Fibroblast of lung (primary cell): ENCODE measurements at regions not wholly inside any gene's neighbourhood (a gene's known extent, or its start where the extent isn't known, plus 50 kb on each side); places are given as distances from the start of the nearest gene placed in this dataset.
"Not testable (repeated sequence)": the region's sequence is repeated elsewhere in the genome, so short reads cannot be mapped to it uniquely, and the experiment has no call there.

Experiments
- CTCF ChIP-seq, 2 donors: IDR thresholded peaks in 1 of 2; conservative IDR thresholded peaks in 1 of 2; 1 replicate in 1 of 2; 2 replicates in 1 of 2; pipeline ENCODE4 v1.5.1; 2011 to 2012; ENCODE audit warnings: low read length in 2 of 2, control low read depth in 1 of 2, inconsistent platforms in 1 of 2, low read depth in 1 of 2, mild to moderate bottlenecking in 1 of 2
- EZH2 ChIP-seq: IDR thresholded peaks from 2 replicates; pipeline ENCODE4 v1.5.1; 2012; ENCODE audit warnings: low read length, control low read depth, mild to moderate bottlenecking; ENCODE audit errors: missing control alignments

- TF ChIP-seq CTCF (conservative IDR thresholded peaks at IDR 0.05 in 1 of 2, IDR thresholded peaks at IDR 0.05 in 1 of 2; ENCODE audit: low read depth in 1 of 2, low read length in 2 of 2); EZH2: not testable (repeated sequence)
Measured at GRCh38 chr4:179726491-179726890, 2284.3 kb upstream of the AGA start.
